CD4-positive, alpha-beta T cell treated with Interleukin-1 beta for 1 hour (primary cell): ENCODE measurements at regions not wholly inside any gene's neighbourhood (a gene's known extent, or its start where the extent isn't known, plus 50 kb on each side); places are given as distances from the start of the nearest gene placed in this dataset.
"Not testable (repeated sequence)": the region's sequence is repeated elsewhere in the genome, so short reads cannot be mapped to it uniquely, and the experiment has no call there.

ENCODE experiments used
- DNase-seq, 2 donors: peaks; one replicate each; pipeline ENCODE4 v3.0.0-alpha.2; 2020 to 2022

GRCh38 chr17:22138861-22139469 is 446.6 kb downstream of the KCNJ18 start:
- no peak for DNase-seq

DNA sequence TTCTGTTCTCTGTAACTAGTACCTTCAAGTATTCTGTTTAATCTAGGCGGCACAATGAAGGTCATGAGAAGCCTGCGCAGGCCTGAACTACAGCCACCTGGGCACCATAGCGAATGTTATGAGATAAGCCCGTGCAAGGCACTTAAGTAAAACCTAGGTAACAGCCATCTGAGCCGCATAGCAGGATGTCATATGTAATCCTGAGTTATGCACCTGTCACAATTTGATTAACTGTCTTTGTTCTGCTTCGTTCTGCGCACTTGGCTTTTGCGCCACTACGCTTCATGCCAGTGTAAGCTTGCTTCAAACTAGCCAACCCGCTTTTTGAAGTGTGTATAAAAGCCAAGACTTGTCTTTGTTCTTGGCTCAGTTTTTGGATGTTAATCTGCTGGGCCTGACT is 449.8 kb downstream of the KCNJ18 start:
- no peak for DNase-seq

- no peak for DNase-seq
These were observed 453.4 kb downstream of the KCNJ18 start for GRCh38 chr17:22145605-22146178.

DNA sequence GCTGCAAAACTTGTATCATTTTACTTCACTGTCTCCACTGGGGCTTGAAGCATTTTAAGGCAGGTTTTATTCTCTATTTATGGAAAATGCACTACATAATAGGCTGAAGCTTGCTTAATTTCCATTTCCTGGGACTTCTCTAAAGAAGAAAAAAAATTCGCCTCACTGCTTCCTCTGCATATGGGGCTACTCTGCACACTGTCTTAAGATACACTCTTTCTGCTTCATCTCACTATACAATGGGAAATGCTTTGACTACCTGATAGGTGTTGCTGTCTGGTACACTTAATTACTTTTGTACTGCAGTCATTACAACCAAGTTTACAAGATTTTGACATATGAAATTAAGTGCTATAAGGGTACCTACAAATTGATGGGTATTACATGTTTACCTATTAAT is 466.0 kb downstream of the KCNJ18 start:
- DNase-seq = no peak

DNA sequence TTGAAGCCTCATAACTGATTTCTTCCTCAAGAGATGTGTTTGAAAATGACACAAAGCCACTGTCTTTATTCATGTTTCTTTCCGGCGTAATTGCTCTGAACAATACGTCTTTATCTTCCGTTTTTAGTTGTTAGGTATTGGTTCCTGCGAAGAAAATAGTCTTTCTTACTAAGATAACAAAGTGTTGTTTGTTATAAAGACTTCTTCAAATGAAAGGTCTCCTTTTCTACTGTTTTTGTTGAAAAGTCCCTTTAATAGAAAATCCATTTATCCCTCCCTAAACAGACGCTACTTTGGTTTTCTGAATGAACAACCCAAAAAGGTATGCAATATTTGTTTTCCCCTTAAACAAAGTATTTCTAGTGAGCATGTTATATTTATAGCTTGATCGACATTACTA is 469.1 kb downstream of the KCNJ18 start:
- no peak for DNase-seq

GRCh38 chr17:22171631-22172030 is 479.3 kb downstream of the KCNJ18 start:
- no peak for DNase-seq

GRCh38 chr17:22193113-22193512 is 500.8 kb downstream of the KCNJ18 start:
- no peak for DNase-seq

GRCh38 chr17:22200187-22200586 is 507.9 kb downstream of the KCNJ18 start:
- not testable (repeated sequence) for DNase-seq

DNA sequence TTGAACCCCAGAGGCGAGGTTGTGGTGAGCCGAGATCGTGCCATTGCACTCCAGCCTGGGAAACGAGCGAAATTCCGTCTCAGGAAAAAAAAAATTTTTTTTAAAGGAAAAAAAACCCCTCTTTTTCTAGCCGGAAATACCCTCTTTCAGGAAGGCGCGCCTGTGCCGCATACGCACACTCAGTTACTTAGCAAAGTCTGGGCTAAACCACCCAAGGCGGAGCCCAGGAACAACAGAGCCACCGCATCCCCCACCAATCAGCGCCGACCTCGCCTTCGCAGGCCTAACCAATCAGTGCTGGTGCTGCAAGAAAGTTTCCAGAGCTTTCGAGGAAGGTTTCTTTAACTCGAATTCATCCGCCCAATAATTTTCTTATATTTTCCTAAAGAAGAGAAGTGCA is 510.4 kb downstream of the KCNJ18 start:
- DNase-seq = no peak

DNA sequence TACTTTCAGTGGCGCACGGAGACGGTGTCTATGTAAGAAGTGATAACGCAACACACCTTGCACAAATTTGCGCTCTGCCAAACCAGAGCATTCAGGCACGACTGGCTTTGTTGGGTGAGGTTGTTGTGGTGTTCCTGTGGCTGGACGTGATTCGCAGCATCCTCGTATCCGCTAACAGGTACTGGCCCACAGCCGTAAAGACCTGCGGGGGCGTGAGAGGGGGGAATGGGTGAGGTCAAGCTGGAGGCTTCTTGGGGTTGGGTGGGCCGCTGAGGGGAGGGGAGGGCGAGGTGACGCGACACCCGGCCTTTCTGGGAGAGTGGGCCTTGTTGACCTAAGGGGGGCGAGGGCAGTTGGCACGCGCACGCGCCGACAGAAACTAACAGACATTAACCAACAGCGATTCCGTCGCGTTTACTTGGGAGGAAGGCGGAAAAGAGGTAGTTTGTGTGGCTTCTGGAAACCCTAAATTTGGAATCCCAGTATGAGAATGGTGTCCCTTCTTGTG is 510.9 kb downstream of the KCNJ18 start:
- no peak for DNase-seq

DNA sequence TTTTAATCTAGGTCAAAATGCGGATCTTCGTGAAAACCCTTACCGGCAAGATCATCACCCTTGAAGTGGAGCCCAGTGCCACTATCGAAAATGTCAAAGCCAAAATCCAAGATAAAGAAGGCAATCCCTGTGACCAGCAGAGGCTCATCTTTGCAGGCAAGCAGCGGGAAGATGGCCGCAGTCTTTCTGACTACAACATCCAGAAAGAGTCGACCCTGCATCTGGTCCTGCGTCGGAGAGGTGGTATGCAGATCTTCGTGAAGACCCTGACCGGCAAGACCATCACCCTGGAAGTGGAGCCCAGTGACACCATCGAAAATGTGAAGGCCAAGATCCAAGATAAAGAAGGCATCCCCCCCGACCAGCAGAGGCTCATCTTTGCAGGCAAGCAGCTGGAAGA is 511.8 kb downstream of the KCNJ18 start:
- DNase-seq = not testable (repeated sequence)

GRCh38 chr17:22210212-22210611 is 517.9 kb downstream of the KCNJ18 start:
- not testable (repeated sequence) for DNase-seq

GRCh38 chr17:22213169-22213568 is 520.8 kb downstream of the KCNJ18 start:
- not testable (repeated sequence) for DNase-seq

- no peak for DNase-seq
These were observed 524.8 kb downstream of the KCNJ18 start for GRCh38 chr17:22217135-22217534.

DNA sequence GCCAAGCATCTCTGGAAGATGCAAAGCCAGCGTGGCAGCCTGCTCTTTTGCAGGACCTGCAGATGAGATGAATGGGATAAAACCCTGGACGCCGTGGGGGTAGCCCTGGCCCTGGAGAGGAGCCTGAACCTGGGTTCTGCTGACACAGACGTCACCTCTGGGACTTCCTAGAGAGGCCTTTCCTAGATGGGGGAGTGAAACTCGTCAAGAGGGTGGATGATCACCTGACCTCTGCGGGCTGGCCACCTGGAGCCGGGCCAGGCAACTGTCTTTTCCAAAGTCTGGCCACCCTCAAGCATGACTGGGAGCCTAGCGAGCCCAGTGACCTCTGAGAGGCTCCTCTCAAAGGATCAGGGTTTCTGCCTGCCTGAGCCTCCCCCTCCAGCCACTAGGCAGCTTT is 529.0 kb downstream of the KCNJ18 start:
- no peak for DNase-seq

DNA sequence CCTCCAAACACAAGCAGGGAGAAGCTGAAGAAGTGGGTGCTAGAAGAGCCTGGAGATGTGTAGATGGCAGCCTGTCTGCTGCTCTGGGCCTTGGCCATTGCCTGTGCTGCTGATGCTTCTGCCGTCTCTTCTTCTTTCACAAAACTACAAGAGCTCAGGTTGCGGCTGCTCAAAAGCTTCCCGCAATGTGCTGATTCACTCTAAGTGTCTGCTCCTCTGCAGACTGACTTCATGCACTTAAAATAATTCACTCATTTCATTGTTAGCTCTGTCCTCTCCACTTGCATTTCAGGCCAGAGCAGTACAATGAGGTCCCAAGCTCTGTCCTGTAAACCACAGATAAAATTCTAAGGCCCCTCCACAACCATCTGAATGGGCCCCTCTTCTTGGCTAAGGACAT is 534.2 kb downstream of the KCNJ18 start:
- not testable (repeated sequence) for DNase-seq

DNA sequence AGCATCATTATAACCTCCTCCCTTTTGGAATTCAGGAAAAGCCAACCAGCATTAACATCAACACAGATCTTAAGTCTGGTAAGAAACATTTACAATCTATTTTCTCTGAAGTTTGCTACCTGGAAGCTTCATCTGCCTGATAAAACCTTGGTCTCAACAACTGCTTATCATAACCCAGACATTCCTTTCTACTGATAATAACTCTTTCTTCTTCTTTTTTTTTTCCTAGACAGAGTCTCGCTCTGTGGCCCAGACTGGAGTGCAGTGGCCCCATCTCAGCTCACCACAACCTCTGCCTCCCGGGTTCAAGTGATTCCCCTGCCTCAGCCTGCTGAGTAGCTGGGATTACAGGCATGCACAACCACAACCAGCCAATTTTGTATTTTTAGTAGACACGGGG is 534.6 kb downstream of the KCNJ18 start:
- not testable (repeated sequence) for DNase-seq

GRCh38 chr17:22227699-22228553 is 535.6 kb downstream of the KCNJ18 start:
- DNase-seq = not testable (repeated sequence)

- DNase-seq = not testable (repeated sequence)
These were observed 537.5 kb downstream of the KCNJ18 start for GRCh38 chr17:22229821-22230220.

GRCh38 chr17:22233382-22233781 is 541.1 kb downstream of the KCNJ18 start:
- no peak for DNase-seq

GRCh38 chr17:22242472-22242871 is 550.1 kb downstream of the KCNJ18 start:
- DNase-seq = no peak

DNA sequence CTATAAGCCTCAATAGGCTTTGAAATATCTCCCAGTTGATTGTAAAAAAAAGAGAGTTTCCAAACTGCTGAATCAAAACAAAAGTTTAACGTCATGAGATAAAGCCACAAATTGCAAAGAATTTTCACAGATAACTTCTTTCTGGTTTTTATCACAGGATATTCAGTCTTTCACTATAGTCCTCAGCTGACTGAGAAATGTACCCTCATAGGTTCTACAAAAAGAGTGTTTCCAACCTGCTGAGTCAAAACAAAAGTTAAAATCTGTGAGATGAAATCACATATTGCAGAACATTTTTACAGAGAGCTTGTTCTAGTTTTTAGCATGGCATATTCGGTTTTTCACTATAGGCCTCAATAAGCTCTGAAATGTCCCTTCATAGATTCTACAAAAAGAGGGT is 559.2 kb downstream of the KCNJ18 start:
- no peak for DNase-seq

GRCh38 chr17:22253007-22253406 is 560.7 kb downstream of the KCNJ18 start:
- DNase-seq = no peak

DNA sequence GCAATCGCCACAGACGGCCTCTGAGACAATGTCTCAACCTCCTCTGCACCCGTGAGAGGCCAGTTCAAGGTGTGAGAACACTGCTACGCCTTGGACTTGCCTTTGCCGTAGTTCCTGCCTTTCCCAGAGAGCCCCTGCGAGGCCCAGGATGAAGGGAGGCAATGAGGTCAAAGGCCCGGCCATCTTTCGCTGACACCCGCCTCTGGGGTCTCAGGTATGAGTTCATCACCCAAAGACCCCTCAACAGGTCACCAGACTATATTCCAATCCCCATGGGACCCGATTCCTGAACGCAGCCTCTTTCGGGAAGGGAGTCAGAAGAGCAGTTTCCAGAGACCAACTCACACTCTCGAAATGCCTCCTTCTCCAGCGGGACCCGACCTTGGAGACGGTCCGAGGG is 573.5 kb downstream of the KCNJ18 start:
- no peak for DNase-seq
